GM12892 (cell line): ENCODE measurements at regions not wholly inside any gene's neighbourhood (a gene's known extent, or its start where the extent isn't known, plus 50 kb on each side); places are given as distances from the start of the nearest gene placed in this dataset.

Experiments
- POLR2A ChIP-seq: IDR thresholded peaks from 2 replicates; pipeline ENCODE4 v1.6.1; 2011; ENCODE audit warnings: low read depth, low read length, control low read depth
- POLR2AphosphoS5 ChIP-seq: IDR thresholded peaks from 2 replicates; pipeline ENCODE4 v1.6.1; 2011; ENCODE audit warnings: low read depth, low read length, control low read depth

- TF ChIP-seq POLR2A: no peak
- TF ChIP-seq POLR2AphosphoS5: no peak
These were observed 380.3 kb downstream of the TBL1XR1 start for GRCh38 chr3:176816937-176817336.
